GM21367 (cell line): ENCODE measurements at regions not wholly inside any gene's neighbourhood (a gene's known extent, or its start where the extent isn't known, plus 50 kb on each side); places are given as distances from the start of the nearest gene placed in this dataset.

Source experiments
- ATAC-seq: cut with Tn5 transposase; IDR thresholded peaks from one replicate; pipeline ENCODE4 v1.9.1; 2021; ENCODE audit not compliant: unreplicated experiment

GRCh38 chr4:46684041-46684440, 225.0 kb downstream of the COX7B2 start:
- ATAC-seq = no peak

DNA sequence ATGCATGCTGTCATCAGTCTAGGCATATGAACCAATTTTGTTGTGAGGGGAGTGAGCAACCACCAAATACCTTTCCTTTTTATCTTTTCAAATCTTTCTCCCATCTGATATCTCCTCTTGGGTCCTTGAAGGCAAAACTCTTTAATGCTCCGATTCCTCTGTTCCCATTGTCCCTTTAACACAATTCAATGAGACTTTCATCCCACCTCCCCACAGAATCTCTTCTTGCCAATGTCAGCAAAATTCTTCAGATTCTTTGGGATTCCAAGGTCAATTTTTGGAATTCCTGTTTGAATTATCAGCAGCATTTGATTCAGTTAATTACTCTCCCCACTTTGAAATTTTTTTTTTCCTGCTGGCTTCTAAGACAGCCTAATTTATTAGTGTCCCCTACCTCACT, 232.7 kb downstream of the COX7B2 start:
- no peak for ATAC-seq

DNA sequence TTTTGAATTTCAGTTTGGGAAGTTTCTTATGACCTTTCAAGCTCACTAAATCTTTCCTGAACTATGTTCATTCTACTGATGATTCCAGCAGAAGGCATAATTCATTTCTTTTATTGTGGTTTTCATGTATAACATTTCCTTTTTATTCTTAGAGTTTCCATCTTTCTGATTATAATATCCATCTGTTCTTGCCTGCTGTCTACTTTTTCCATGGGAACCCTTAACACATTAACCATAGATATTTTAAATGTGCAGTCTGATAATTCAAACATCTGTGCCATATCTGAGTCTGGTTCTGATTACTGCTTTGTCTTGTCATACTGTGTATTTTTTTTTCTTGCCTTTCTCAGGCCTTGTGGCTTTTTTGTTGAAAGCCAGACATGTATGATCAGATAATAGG, 234.7 kb downstream of the COX7B2 start:
- ATAC-seq = no peak

- no peak for ATAC-seq
Measured at GRCh38 chr4:46667790-46668189, 241.3 kb downstream of the COX7B2 start.

- ATAC-seq = no peak
Measured at GRCh38 chr4:46656071-46656470, 253.0 kb downstream of the COX7B2 start.

GRCh38 chr4:46653842-46654241, 255.2 kb downstream of the COX7B2 start:
- no peak for ATAC-seq

DNA sequence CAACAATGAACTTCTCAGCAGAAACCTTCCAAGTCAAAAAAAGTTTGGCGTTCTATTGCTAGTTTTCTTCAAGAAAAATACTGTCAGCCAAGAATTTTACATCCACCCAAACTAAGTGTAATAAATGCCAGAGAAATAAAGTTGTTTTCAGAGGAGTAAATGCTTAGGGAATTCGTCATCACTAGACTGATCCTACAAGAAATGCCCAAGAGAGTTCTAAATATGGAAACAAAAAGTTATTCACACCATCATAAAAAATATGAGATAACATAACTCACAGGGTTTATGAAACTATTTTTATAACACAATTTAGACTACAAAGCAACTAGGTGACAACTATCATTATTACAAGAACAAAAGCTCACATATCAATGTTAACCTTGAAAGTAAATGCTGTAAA, 259.5 kb upstream of the GABRA2 start:
- no peak for ATAC-seq

DNA sequence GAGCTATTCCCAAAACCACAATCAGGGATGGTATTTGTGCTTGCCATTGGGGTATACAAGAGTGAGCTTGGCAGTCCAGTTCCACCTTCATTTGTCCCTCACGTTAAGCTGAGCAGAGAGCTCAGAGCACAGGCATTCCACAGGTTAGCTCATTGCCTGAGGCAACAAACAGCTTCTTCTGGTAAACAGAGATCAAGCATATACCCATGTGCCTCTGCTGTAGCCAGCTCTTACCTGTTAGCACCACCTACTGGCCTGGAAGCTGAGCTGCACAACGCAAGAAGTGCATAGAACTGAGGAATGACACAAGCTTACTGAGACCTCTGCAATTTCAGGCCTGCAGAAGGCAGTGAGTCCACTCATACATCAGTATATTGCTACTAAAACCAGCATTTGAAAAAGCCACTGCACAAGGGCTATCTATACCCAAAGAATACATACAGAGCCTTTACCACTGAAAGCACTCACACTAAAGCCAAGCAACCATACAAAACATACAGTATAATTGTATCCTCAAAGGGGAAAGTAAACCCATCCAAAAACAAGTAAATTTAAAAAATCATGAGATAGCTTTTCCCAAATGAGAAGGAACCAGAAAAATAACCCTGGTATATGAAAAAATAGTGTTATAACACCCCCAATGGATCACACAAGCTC, 258.3 kb upstream of the GABRA2 start:
- peak; percentile 90 for ATAC-seq

- ATAC-seq = no peak
Measured at GRCh38 chr4:46645126-46645525, 255.2 kb upstream of the GABRA2 start.
